GM18870 (cell line): ENCODE measurements at regions not wholly inside any gene's neighbourhood (a gene's known extent, or its start where the extent isn't known, plus 50 kb on each side); places are given as distances from the start of the nearest gene placed in this dataset.

Experiments used
- ATAC-seq: cut with Tn5 transposase; IDR thresholded peaks from one replicate; pipeline ENCODE4 v1.9.1; 2021; ENCODE audit warnings: moderate library complexity; ENCODE audit not compliant: unreplicated experiment

- ATAC-seq, result no peak
Observed at GRCh38 chr11:109553284-109553683, 131.3 kb downstream of the C11orf87 start.

DNA sequence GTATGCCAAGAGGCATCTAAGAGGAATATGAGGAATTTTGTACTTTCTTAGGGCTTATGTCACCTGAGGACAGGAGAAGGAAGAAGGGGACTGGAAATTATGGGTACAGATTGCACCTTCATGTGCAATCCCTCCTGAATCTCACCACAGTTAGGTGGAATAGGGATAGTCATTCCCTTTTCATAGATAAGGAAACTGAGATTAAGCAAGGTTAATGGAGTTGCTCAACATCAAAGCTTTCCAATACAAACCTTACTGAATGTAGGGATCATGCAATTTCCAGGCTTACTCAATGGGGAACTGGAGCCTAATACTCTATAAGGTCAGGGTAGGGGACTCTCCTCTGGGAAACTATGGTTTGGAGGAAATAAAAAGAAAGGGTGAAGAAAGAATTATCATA lies 133.0 kb downstream of the C11orf87 start:
- ATAC-seq, result no peak

DNA sequence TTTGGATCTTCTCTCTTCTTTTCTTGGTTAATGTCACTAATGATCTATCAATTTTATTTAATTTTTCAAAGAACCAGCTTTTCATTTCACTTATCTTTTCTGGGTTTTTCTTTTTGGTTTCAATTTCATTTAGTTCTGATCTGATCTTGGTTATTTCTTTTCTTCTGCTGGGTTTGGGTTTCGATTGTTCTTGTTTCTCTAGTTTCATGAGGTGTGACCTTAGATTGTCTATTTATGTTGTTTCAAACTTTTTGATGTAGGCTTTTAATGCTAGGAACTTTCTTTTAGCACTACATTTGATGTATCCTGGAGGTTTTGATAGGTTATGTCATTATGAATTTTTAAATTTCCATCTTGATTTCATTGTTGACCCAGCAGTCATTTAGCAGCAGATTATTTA lies 142.3 kb downstream of the C11orf87 start:
- ATAC-seq, result no peak

GRCh38 chr11:109582470-109582869 lies 160.5 kb downstream of the C11orf87 start:
- ATAC-seq, result no peak

GRCh38 chr11:109584001-109584972 lies 162.3 kb downstream of the C11orf87 start:
- ATAC-seq, result no peak

GRCh38 chr11:109586789-109587188 lies 164.8 kb downstream of the C11orf87 start:
- no peak for ATAC-seq

DNA sequence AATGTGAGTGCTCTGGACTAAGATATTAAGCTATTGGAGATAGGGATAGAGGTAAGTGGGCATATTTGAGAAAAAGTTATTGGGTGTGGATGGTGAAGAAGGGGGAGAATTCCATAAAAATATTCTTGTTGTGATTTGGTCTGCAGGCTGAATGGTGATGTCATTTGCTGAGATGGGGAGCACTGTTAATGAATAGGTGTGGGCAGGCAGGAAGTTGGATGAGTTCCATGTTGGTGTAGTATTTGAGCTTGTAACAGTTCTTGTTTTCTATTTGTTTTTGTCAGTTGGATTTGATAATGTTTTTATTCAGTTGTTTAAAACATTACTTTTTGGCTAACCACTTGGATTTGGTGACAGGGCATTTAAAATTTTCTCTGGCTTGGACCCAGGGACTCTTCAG lies 168.8 kb downstream of the C11orf87 start:
- ATAC-seq, result no peak

DNA sequence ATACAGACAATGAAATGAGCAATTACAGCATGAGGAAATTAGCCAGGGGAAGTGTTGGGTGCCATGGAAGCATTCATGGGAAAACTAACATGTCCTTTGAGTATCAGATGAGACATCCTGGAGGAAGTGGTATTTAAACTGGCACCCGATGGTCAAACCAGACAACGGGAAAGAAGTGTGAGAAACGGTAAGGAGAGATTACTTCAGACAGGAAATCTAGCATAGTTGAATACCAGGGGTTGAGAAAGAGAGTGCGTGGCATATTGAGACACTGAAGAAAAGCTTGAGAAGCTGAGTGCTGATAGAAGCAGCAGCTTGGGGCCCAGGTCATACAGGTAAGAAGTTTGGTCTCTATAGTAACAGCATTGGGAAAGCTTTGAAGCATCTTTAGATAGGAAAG lies 175.3 kb downstream of the C11orf87 start:
- no peak for ATAC-seq

GRCh38 chr11:109604481-109605400 lies 182.8 kb downstream of the C11orf87 start:
- no peak for ATAC-seq

DNA sequence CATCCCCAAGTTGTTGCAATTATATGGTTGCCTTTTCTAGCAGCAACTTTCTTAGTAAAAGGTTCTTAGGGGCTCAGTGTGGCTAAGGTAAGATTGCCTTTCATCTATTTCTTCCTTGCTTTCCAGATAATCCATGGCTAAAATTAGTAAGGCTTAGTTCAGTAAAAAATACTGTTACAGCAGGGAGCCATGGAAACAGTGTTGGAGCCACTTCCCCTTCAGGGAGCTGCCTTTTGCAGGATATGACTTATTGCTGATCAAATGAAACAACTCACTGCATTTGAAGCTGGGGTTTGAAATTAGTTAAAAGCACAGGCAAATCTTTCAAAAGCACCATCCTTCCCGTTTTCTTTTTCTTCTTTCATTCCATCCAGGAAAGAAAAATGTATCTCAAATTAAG lies 184.3 kb downstream of the C11orf87 start:
- ATAC-seq, result no peak

DNA sequence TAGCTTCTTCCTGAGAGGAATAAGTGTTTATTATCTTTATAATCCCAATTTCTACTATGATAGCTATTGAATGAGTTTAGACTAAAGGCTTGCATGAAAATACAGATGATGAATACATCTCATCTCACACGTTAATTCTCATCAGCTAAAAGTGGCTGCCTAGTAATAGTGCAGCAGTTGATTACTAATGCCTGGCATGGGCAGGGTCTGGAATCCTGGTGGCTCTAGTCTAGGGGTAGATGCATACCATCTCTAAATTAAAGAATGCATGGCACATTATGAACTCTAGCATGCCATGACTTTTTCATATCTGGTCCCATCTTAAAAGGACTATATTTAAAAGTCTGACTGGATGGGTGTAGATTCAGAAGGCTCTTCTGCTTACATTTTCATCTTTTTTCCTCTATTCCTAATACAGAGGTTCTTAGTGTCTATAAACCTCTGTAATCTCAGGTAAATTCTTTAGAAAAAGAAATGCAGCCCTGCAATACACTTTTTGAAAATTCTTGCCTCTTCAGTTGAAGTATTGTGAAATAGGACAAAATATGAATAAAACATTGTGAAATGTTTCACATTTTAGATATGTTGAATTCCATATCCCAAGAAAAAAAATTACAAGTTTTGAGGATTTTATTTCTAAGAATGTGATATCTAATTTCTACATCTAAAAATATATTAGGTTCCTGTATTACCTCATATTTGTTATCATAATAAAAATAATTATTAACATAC lies 187.6 kb downstream of the C11orf87 start:
- no peak for ATAC-seq

DNA sequence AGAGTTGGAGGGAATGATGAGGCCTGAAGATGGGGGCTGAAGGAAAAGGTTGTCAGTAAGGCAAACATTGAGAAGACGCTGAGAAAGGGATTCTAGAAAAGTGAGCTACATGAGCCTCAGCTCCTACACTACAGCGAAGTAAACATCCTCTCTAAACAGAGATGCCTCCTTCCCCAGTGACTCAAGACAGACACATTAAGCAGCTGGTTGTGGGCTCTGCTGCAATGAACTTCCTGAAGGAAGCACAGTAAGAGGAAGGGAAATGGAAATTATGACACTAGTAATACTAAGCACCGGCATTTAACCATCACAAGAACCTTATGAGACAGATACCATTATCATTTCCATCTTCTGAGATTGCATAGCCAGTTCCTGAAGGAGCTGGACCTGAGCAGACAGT lies 190.5 kb downstream of the C11orf87 start:
- no peak for ATAC-seq

DNA sequence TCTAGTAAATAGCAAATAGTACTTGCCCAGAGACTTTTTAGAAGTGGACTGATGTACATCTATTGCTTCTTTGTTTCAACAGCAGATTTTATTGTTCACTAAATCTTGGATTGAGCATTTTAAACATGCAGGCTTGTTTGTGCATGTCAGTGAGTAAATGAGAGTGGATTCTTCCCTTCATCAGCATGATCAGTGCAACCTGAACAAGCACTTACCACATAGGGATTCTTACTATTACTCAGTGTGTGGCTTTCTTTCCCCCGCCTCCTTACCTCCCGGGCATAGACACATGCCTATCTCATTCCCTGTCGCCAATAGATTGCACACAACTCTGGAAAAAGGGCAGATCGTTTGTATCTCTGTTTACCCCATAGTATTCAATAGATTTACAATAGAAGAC lies 197.5 kb downstream of the C11orf87 start:
- no peak for ATAC-seq

GRCh38 chr11:109629734-109630133 lies 207.7 kb downstream of the C11orf87 start:
- ATAC-seq, result no peak

DNA sequence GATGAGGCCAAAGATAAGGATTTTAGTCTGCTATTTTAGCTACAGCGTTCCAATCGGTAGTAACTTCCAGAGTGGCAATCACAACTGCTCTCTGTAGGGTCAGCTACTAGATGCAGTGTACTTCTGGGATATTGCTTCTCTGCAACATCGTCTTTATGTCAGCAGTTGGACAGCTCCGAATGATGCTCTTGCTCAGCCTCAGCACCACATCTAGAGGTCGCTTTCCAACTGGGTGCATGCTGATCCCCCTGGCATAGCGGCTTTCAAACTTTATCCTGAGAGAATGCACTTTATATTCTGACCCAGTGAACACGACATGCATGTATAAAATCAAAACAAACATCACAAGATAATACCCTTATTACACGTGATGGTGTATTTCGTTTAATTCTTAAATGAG lies 219.6 kb downstream of the C11orf87 start:
- no peak for ATAC-seq

DNA sequence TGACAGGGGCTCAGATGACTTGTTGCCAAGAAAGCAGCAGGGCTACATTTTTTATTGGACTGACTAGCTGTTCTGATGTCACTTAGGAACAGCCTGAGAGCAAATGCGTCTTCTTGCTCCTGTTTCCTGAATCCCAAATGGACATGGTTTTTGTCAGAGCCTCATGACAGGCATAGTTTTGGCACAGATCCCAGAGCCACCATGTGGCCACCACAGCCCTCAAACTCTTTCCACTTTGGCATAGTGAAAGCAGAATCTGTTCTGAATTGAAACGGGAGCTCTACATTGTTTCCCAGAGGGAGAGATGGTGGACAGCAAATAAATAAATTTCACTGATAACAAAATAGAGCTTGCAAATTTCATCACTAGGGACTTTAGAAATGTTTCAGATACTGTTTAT lies 222.2 kb downstream of the C11orf87 start:
- ATAC-seq, result no peak

DNA sequence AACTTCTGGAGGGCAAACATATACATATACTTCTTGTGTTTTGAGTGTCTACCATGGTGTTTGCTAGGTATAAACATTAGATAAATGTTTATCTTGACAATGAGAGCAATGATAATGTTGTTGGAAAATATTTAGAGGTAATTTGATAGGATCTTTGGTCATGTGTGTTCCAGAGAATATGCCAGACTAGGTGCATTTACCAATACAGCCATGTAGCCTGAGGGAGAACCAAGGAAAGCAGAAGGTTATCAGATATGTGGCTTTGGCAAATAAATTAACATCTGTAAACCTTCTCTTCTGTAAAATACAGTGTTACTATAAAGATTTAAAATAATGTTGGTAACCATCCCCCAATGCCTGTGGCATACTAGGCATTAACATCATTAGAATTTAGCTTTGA lies 226.8 kb downstream of the C11orf87 start:
- ATAC-seq, result no peak

DNA sequence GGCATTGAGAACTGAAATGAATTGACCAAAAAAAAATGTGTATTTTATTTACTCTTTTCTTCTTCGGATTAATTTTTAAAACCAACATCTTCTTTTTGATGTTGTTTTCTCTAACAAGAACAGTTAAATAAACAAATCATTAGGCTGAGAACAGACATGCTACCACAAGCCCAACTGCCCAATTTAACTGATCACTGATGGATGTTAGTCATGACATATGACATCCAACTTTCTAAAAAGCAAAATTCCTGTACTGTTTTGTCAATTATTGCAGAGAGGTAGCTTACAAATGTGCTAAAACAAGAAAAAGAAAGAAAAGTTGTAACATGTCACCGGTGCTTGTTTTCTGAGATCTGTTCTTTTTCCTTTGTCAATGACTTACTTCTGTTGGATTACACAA lies 232.1 kb downstream of the C11orf87 start:
- no peak for ATAC-seq

- ATAC-seq, result no peak
Observed at GRCh38 chr11:109658190-109658589, 236.2 kb downstream of the C11orf87 start.

- ATAC-seq, result no peak
Observed at GRCh38 chr11:109667719-109668118, 245.7 kb downstream of the C11orf87 start.
